Panc1 (cell line): ENCODE measurements at regions not wholly inside any gene's neighbourhood (a gene's known extent, or its start where the extent isn't known, plus 50 kb on each side); places are given as distances from the start of the nearest gene placed in this dataset.

Source experiments
- ATAC-seq: fragments of 200-7000 bp; cut with Tn5 transposase; 2 replicates; pipeline ENCODE4 v1.9.1; 2020; ENCODE audit warnings: mild to moderate bottlenecking, moderate library complexity
- BruUV-seq: library from RNA; stranded (reverse); fragments of 400-500 nt; replicated peaks from 2 replicates; lab custom pipeline; 2021; lab: Mats Ljungman, UMichigan
- CTCF ChIA-PET: fragments of 300-600 bp; sonication (Branson Sonifier 250); formaldehyde crosslinking; loops from one replicate; lab custom pipeline; 2022; ENCODE audit warnings: antibody characterized with exemption; lab: Charles Lee
- POLR2A ChIA-PET: fragments of 300-600 bp; sonication (Branson Sonifier 250); formaldehyde crosslinking; loops from one replicate; lab custom pipeline; 2022; ENCODE audit warnings: antibody characterized with exemption; lab: Charles Lee
- DNase-seq: peaks from one replicate; pipeline ENCODE4 v3.0.0-alpha.2; 2010; ENCODE audit warnings: low read depth, low spot score
- H3K27ac ChIP-seq: 2 replicates; pipeline ENCODE4 v1.5.1; 2011; ENCODE audit warnings: mild to moderate bottlenecking, low read length, inconsistent platforms
- H3K27me3 ChIP-seq: fragments of 200-500 bp; sonication (Bioruptor generic); 2 replicates; pipeline ENCODE4 v1.6.0; 2014; ENCODE audit warnings: low read length, inconsistent platforms; ENCODE audit not compliant: control insufficient read depth, insufficient read depth
- H3K36me3 ChIP-seq: fragments of 200-500 bp; sonication (Bioruptor generic); 2 replicates; pipeline ENCODE4 v1.5.1; 2014; ENCODE audit warnings: inconsistent platforms, mild to moderate bottlenecking, low read length, moderate library complexity; ENCODE audit not compliant: control insufficient read depth, insufficient read depth
- H3K4me1 ChIP-seq: 2 replicates; pipeline ENCODE4 v1.5.1; 2011; ENCODE audit warnings: inconsistent platforms, mild to moderate bottlenecking, low read length, moderate library complexity; ENCODE audit not compliant: control insufficient read depth, insufficient read depth
- H3K4me3 ChIP-seq, 2 experiments: 2 replicates each; pipeline ENCODE4 v1.5.1; 2011 to 2012; ENCODE audit warnings: low read depth in 2 of 2, low read length in 2 of 2, mild to moderate bottlenecking in 2 of 2, inconsistent platforms in 1 of 2, moderate library complexity in 1 of 2
- H3K9me3 ChIP-seq: fragments of 200-500 bp; sonication (Bioruptor generic); 2 replicates; pipeline ENCODE4 v1.5.1; 2014; ENCODE audit warnings: low read depth, mild to moderate bottlenecking, inconsistent platforms, low read length, moderate library complexity; ENCODE audit not compliant: control insufficient read depth, insufficient read depth
- CTCF ChIP-seq: fragments of 450-650 bp; IDR thresholded peaks from 2 replicates; pipeline ENCODE4 v1.5.1; 2017; ENCODE audit warnings: mild to moderate bottlenecking
- POLR2AphosphoS5 ChIP-seq: IDR thresholded peaks from 2 replicates; pipeline ENCODE4 v1.6.1; 2012; ENCODE audit warnings: mild to moderate bottlenecking, low read depth, low read length, moderate library complexity
- REST ChIP-seq, 2 experiments: IDR thresholded peaks; 2 replicates each; pipeline ENCODE4 v1.6.1; 2011 to 2012; ENCODE audit warnings: low read depth in 2 of 2, control low read depth in 1 of 2, low read length in 1 of 2, mild to moderate bottlenecking in 1 of 2, moderate library complexity in 1 of 2; ENCODE audit not compliant: insufficient read depth in 1 of 2
- SIN3A ChIP-seq: IDR thresholded peaks from 2 replicates; pipeline ENCODE4 v1.6.1; 2012; ENCODE audit warnings: low read depth, mild to moderate bottlenecking, low read length, moderate library complexity, borderline replicate concordance; ENCODE audit not compliant: insufficient read depth
- TCF7L2 ChIP-seq: IDR thresholded peaks from 2 replicates; pipeline ENCODE4 v1.6.1; 2011; ENCODE audit warnings: mild to moderate bottlenecking, low read depth, low read length, inconsistent platforms
- in situ Hi-C: cut with HindIII; loops from 2 replicates; pipeline ENCODE4 v1.10.0; 2016; ENCODE audit warnings: low sequenced_read_pairs, low pct_unique_long_range_greater_than_20kb
- intact Hi-C: fragments of 100-400 bp; cut with micrococcal nuclease; formaldehyde crosslinking; loops from one replicate; pipeline ENCODE4 v1.10.0; 2022; ENCODE audit not compliant: unreplicated experiment

- in situ Hi-C loops (no loop called here), intact Hi-C loops (no loop called here)
- no peak overlapping the region for H3K4me3 ChIP-seq
- ChIA-PET CTCF (interaction anchor here (0.5 kb wide), 1 partner anchor 110 kb away, joined by 3 read pairs; no protein-coding TSS in a partner anchor), POLR2A (no interaction called here)
- H3K36me3 ChIP-seq: no peaks in the 10 kb centered on the region
- BruUV-seq: no TSS peak
- no peaks in the 10 kb centered on the region for H3K9me3 ChIP-seq
- ATAC-seq (no peak), DNase-seq (no peak)
- no peaks in the 10 kb centered on the region for H3K4me1 ChIP-seq
- H3K27me3 ChIP-seq: no peaks in the 10 kb centered on the region
- H3K27ac ChIP-seq: no peak overlapping the region
- TF ChIP-seq REST (IDR thresholded peaks at IDR 0.05; ENCODE audit: insufficient read depth in 1 of 2, low read depth in 2 of 2, low read length in 1 of 2): no peak
- no peak for TF ChIP-seq TCF7L2
- no peak for TF ChIP-seq SIN3A
- no peak for TF ChIP-seq POLR2AphosphoS5
- TF ChIP-seq CTCF: no peak
Measured at GRCh38 chr15:96837241-96837970, 506.9 kb downstream of the NR2F2 start.

GRCh38 chr15:96838081-96838480 is 507.6 kb downstream of the NR2F2 start:
- Histone ChIP-seq H3K36me3 (no peaks in the 10 kb centered on the region), H3K4me3 (no peak overlapping the region), H3K4me1 (no peaks in the 10 kb centered on the region), H3K27me3 (no peaks in the 10 kb centered on the region), H3K27ac (no peak overlapping the region), H3K9me3 (no peaks in the 10 kb centered on the region)
- TF ChIP-seq CTCF (no peak), POLR2AphosphoS5 (no peak), SIN3A (no peak), REST (IDR thresholded peaks at IDR 0.05; ENCODE audit: insufficient read depth in 1 of 2, low read depth in 2 of 2, low read length in 1 of 2) (no peak), TCF7L2 (no peak)
- DNase-seq (no peak), ATAC-seq (no peak)
- CTCF ChIA-PET: no interaction called here
- no TSS peak for BruUV-seq
- intact Hi-C loops: no loop called here
- POLR2A ChIA-PET: no interaction called here
- in situ Hi-C loops: no loop called here
